NT2/D1 (cell line): ENCODE measurements at regions not wholly inside any gene's neighbourhood (a gene's known extent, or its start where the extent isn't known, plus 50 kb on each side); places are given as distances from the start of the nearest gene placed in this dataset.

Experiments
- DNase-seq: peaks from one replicate; pipeline ENCODE4 v3.0.0-alpha.2; 2011; ENCODE audit warnings: low read depth, low spot score
- H3K27me3 ChIP-seq: 2 replicates; pipeline ENCODE4 v1.6.0; 2011; ENCODE audit warnings: mild to moderate bottlenecking; ENCODE audit not compliant: insufficient read length, insufficient read depth
- H3K36me3 ChIP-seq: 2 replicates; pipeline ENCODE4 v1.6.1; 2011; ENCODE audit warnings: mild to moderate bottlenecking, low read length, mixed read lengths; ENCODE audit not compliant: insufficient read depth, insufficient read length
- H3K4me1 ChIP-seq: 2 replicates; pipeline ENCODE4 v1.5.1; 2011; ENCODE audit not compliant: insufficient read depth, insufficient read length
- H3K4me3 ChIP-seq: 2 replicates; pipeline ENCODE4 v1.5.1; 2011; ENCODE audit warnings: low read depth; ENCODE audit not compliant: insufficient read length
- H3K9ac ChIP-seq: 2 replicates; pipeline ENCODE4 v1.6.0; 2011; ENCODE audit warnings: low read depth; ENCODE audit not compliant: insufficient read length
- H3K9me3 ChIP-seq: 2 replicates; pipeline ENCODE4 v1.5.1; 2011; ENCODE audit warnings: mild to moderate bottlenecking, low read length; ENCODE audit not compliant: insufficient read depth
- SUZ12 ChIP-seq: IDR thresholded peaks from 2 replicates; pipeline ENCODE4 v1.6.1; 2011; ENCODE audit not compliant: insufficient read length, insufficient read depth; ENCODE audit errors: extremely low read depth
- YY1 ChIP-seq: IDR thresholded peaks from 2 replicates; pipeline ENCODE4 v1.6.1; 2011; ENCODE audit not compliant: insufficient read length, insufficient read depth
- ZNF274 ChIP-seq: IDR thresholded peaks from 2 replicates; pipeline ENCODE4 v1.6.1; 2011; ENCODE audit warnings: mild to moderate bottlenecking, low read depth, low read length

DNA sequence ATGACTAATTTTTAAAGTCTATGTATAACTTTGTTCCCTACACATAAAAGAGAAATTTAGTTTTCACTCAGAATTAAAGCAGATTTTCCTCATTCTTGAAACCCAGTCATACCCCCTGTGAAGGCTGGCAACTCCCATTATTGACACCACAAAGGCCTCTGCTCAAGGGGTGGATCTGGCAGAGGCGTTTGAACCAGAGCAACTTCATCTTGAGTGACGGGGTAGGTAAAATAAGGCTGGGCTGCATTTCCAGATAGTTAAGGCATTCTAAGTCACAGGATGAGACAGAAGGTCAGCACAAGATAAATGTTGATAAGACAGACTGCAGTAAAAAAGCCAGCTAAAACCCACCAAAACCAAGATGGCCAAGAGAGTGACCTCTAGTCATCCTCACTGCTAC, 177.2 kb upstream of the OR13F1 start:
- H3K9me3 ChIP-seq: no peaks in the 10 kb centered on the region
- no peaks in the 10 kb centered on the region for H3K27me3 ChIP-seq
- no peak overlapping the region for H3K4me3 ChIP-seq
- no peaks in the 10 kb centered on the region for H3K4me1 ChIP-seq
- no peaks in the 10 kb centered on the region for H3K36me3 ChIP-seq
- no peak overlapping the region for H3K9ac ChIP-seq
- DNase-seq: no peak
- no peak for TF ChIP-seq YY1
- no peak for TF ChIP-seq SUZ12
- no peak for TF ChIP-seq ZNF274

GRCh38 chr9:104329245-104329644, 174.8 kb upstream of the OR13F1 start:
- no peak for DNase-seq
- Histone ChIP-seq H3K9me3 (peaks cover 2% of the 10 kb centered on the region), H3K27me3 (no peaks in the 10 kb centered on the region), H3K36me3 (no peaks in the 10 kb centered on the region), H3K4me1 (no peaks in the 10 kb centered on the region), H3K9ac (no peak overlapping the region), H3K4me3 (no peak overlapping the region)
- TF ChIP-seq YY1 (no peak), SUZ12 (no peak), ZNF274 (no peak)

- Histone ChIP-seq H3K9me3 (peaks cover 18% of the 10 kb centered on the region), H3K9ac (no peak overlapping the region), H3K27me3 (no peaks in the 10 kb centered on the region), H3K36me3 (no peaks in the 10 kb centered on the region), H3K4me1 (no peaks in the 10 kb centered on the region), H3K4me3 (no peak overlapping the region)
- no peak for TF ChIP-seq SUZ12
- no peak for TF ChIP-seq ZNF274
- TF ChIP-seq YY1: no peak
- DNase-seq: no peak
Observed at GRCh38 chr9:104330841-104331240, 173.2 kb upstream of the OR13F1 start.

- no peaks in the 10 kb centered on the region for H3K36me3 ChIP-seq
- no peak overlapping the region for H3K4me3 ChIP-seq
- no peaks in the 10 kb centered on the region for H3K27me3 ChIP-seq
- H3K9ac ChIP-seq: no peak overlapping the region
- H3K9me3 ChIP-seq: peaks cover 18% of the 10 kb centered on the region
- H3K4me1 ChIP-seq: no peaks in the 10 kb centered on the region
- TF ChIP-seq SUZ12 (no peak), ZNF274 (no peak), YY1 (no peak)
- DNase-seq: no peak
Observed at GRCh38 chr9:104334549-104334948, 169.5 kb upstream of the OR13F1 start.

DNA sequence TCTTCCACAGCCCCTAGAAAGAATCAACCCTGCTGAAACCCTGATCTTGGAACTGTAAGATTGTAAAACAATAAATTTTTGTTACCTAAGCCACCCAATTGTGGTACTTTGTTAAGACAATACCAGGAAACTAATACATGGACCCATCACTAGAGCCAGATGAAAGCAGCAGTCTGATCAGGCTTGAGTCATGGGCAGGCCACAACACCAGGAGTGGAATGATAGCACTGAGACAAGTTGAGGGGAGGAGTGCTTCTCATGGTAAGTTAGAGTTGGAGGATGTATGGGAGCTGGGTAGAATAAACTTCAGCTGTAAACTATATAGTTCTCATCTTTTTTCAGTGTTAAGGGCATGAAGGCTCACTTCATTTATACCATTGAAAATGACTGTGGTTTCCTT, 164.4 kb upstream of the OR13F1 start:
- Histone ChIP-seq H3K4me1 (no peaks in the 10 kb centered on the region), H3K36me3 (no peaks in the 10 kb centered on the region), H3K9me3 (peaks cover 11% of the 10 kb centered on the region), H3K4me3 (no peak overlapping the region), H3K27me3 (no peaks in the 10 kb centered on the region), H3K9ac (no peak overlapping the region)
- TF ChIP-seq SUZ12: no peak
- no peak for TF ChIP-seq YY1
- TF ChIP-seq ZNF274: no peak
- no peak for DNase-seq

- no peaks in the 10 kb centered on the region for H3K27me3 ChIP-seq
- TF ChIP-seq YY1: no peak
- no peak for TF ChIP-seq SUZ12
- TF ChIP-seq ZNF274: no peak
- H3K4me1 ChIP-seq: no peaks in the 10 kb centered on the region
- H3K36me3 ChIP-seq: no peaks in the 10 kb centered on the region
- no peak for DNase-seq
- H3K9me3 ChIP-seq: no peaks in the 10 kb centered on the region
- H3K4me3 ChIP-seq: no peak overlapping the region
- no peak overlapping the region for H3K9ac ChIP-seq
Observed at GRCh38 chr9:104342552-104342951, 161.5 kb upstream of the OR13F1 start.

DNA sequence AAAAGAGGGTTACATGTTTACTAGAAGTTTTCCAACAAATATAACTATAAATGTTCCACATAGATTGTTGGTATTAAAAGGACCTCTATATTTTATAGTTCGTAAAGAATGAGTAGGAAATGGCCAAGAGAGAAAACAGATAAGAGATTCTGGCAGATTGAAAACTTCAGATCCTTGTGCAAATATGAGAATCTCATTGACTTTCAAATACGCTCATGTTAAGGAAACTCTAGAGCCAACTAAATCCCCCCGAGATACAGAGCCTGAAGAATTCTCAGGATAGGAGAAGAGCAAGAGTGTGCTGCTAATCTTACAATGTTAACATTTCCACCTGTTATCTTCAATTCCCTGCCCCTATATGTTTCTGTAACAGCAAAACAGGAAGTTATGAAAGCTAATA, 159.0 kb upstream of the OR13F1 start:
- Histone ChIP-seq H3K9me3 (no peaks in the 10 kb centered on the region), H3K36me3 (no peaks in the 10 kb centered on the region), H3K9ac (no peak overlapping the region), H3K4me3 (no peak overlapping the region), H3K27me3 (no peaks in the 10 kb centered on the region), H3K4me1 (no peaks in the 10 kb centered on the region)
- TF ChIP-seq SUZ12: no peak
- TF ChIP-seq YY1: no peak
- TF ChIP-seq ZNF274: no peak
- no peak for DNase-seq

GRCh38 chr9:104350541-104350940, 153.5 kb upstream of the OR13F1 start:
- no peak for TF ChIP-seq YY1
- TF ChIP-seq SUZ12: no peak
- no peak for TF ChIP-seq ZNF274

More at GRCh38 chr9:104350541-104350940, 153.5 kb upstream of the OR13F1 start:
- Histone ChIP-seq H3K36me3 (no peaks in the 10 kb centered on the region), H3K27me3 (no peaks in the 10 kb centered on the region), H3K9ac (no peak overlapping the region), H3K9me3 (no peaks in the 10 kb centered on the region), H3K4me3 (no peak overlapping the region), H3K4me1 (no peaks in the 10 kb centered on the region)
- no peak for DNase-seq
